A549 (cell line): ENCODE measurements at regions not wholly inside any gene's neighbourhood (a gene's known extent, or its start where the extent isn't known, plus 50 kb on each side); places are given as distances from the start of the nearest gene placed in this dataset.

ENCODE experiments used
- ATAC-seq, 2 experiments: fragments of 200-7000 bp in 1 of 2; fragments of >200 bp in 1 of 2; cut with Nextera tagmentation in 1 of 2; cut with Tn5 transposase in 1 of 2; 3 replicates each; pipeline versions ENCODE4 v1.8.0 to v1.9.1; 2018 to 2020; ENCODE audit warnings: mild to moderate bottlenecking in 1 of 2, moderate library complexity in 1 of 2
- CTCF ChIA-PET: fragments of 300-600 bp; sonication (Branson Sonifier 250); formaldehyde crosslinking; extraction: SDS; loops from one replicate; lab custom pipeline; 2021; ENCODE audit warnings: antibody characterized with exemption, inconsistent platforms; lab: Yijun Ruan, JAX
- POLR2A ChIA-PET: fragments of 350-600 bp; formaldehyde crosslinking; extraction: SDS; loops from one replicate; lab custom pipeline; 2021; ENCODE audit warnings: antibody characterized with exemption, inconsistent platforms; lab: Yijun Ruan, JAX
- DNase-seq, 2 experiments: peaks; one replicate each; pipeline versions ENCODE4 v3.0.0 to v3.0.0-alpha.2; 2011 to 2016; ENCODE audit warnings: low read depth in 1 of 2, low spot score in 1 of 2
- FAIRE-seq: peaks from 2 replicates; lab custom pipeline; 2011; peaks lifted over from hg19 to GRCh38; lab: Jason Lieb, UNC
- H3K27ac ChIP-seq, 2 experiments: fragments of >200 bp; sonication (Bioruptor Twin); formaldehyde crosslinking; 3 replicates each; pipeline ENCODE4 v1.5.1; 2016 to 2017
- H3K4me1 ChIP-seq: fragments of >200 bp; sonication (Bioruptor Twin); formaldehyde crosslinking; 3 replicates; pipeline ENCODE4 v1.6.1; 2016
- H3K4me2 ChIP-seq: fragments of >200 bp; sonication (Bioruptor Twin); formaldehyde crosslinking; 3 replicates; pipeline ENCODE4 v1.6.1; 2016
- H3K4me3 ChIP-seq: fragments of >200 bp; sonication (Bioruptor Twin); formaldehyde crosslinking; 3 replicates; pipeline ENCODE4 v1.5.1; 2016
- H3K9me3 ChIP-seq: fragments of >200 bp; sonication (Bioruptor Twin); formaldehyde crosslinking; 3 replicates; pipeline ENCODE4 v1.6.1; 2016
- CHD2 ChIP-seq: fragments of 150-350 bp; IDR thresholded peaks from 2 replicates; pipeline ENCODE4 v1.6.1; 2014; ENCODE audit warnings: low read length; ENCODE audit not compliant: partially characterized antibody
- CTCF ChIP-seq: fragments of >200 bp; sonication (Bioruptor Twin); formaldehyde crosslinking; IDR thresholded peaks from 3 replicates; pipeline ENCODE4 v1.5.1; 2016
- E2F6 ChIP-seq: IDR thresholded peaks from 2 replicates; pipeline ENCODE4 v1.6.1; 2012; ENCODE audit warnings: low read depth, borderline replicate concordance
- EHF ChIP-seq: fragments of 250-450 bp; sonication (Bioruptor Pico); IDR thresholded peaks from 2 replicates; pipeline ENCODE4 v1.5.0; 2020; ENCODE audit warnings: mild to moderate bottlenecking
- EHMT2 ChIP-seq: fragments of 200-600 bp; sonication (generic); IDR thresholded peaks from 2 replicates; pipeline ENCODE4 v1.6.1; 2016; ENCODE audit warnings: antibody characterized with exemption, low read depth, mild to moderate bottlenecking, moderate library complexity
- EP300 ChIP-seq, 2 experiments: fragments of >200 bp; sonication (Bioruptor Twin); formaldehyde crosslinking; IDR thresholded peaks; 2 replicates in 1 of 2; 3 replicates in 1 of 2; pipeline ENCODE4 v1.6.1; 2016 to 2017
- HES2 ChIP-seq: fragments of >200 bp; sonication (Bioruptor Twin); formaldehyde crosslinking; IDR thresholded peaks from 2 replicates; pipeline ENCODE4 v1.6.1; 2016
- HEYL ChIP-seq: fragments of 250-450 bp; sonication (Bioruptor Pico); IDR thresholded peaks from 2 replicates; pipeline ENCODE4 v1.8.0; 2021; ENCODE audit warnings: mild to moderate bottlenecking, moderate library complexity
- HOXB13 ChIP-seq: fragments of 250-450 bp; sonication (Bioruptor Pico); IDR thresholded peaks from 2 replicates; pipeline ENCODE4 v1.5.0; 2020; ENCODE audit warnings: low read depth, mild to moderate bottlenecking, moderate library complexity
- KDM1A ChIP-seq: fragments of 200-600 bp; sonication (generic); IDR thresholded peaks from 2 replicates; pipeline ENCODE4 v1.6.1; 2016; ENCODE audit warnings: low read depth, mild to moderate bottlenecking
- MAX ChIP-seq: IDR thresholded peaks from 2 replicates; pipeline ENCODE4 v1.6.1; 2012
- MAZ ChIP-seq: fragments of 150-350 bp; IDR thresholded peaks from 2 replicates; pipeline ENCODE4 v1.6.1; 2014; ENCODE audit warnings: antibody characterized with exemption, low read depth, low read length, borderline replicate concordance
- NFE2L2 ChIP-seq: fragments of 150-350 bp; conservative IDR thresholded peaks from 2 replicates; pipeline ENCODE4 v1.6.1; 2014; ENCODE audit warnings: low read length
- POLR2A ChIP-seq: IDR thresholded peaks from 2 replicates; pipeline ENCODE4 v1.6.1; 2012; ENCODE audit warnings: mild to moderate bottlenecking, low read length
- REST ChIP-seq: fragments of 200-600 bp; sonication (generic); IDR thresholded peaks from 2 replicates; pipeline ENCODE4 v1.6.1; 2016; ENCODE audit warnings: antibody characterized with exemption, mild to moderate bottlenecking, moderate library complexity
- RNF2 ChIP-seq: fragments of 200-600 bp; sonication (generic); IDR thresholded peaks from 2 replicates; pipeline ENCODE4 v1.6.1; 2016; ENCODE audit warnings: low read depth, mild to moderate bottlenecking, antibody characterized with exemption, moderate library complexity, borderline replicate concordance
- SMC3 ChIP-seq: fragments of >200 bp; sonication (Bioruptor Twin); formaldehyde crosslinking; IDR thresholded peaks from 3 replicates; pipeline ENCODE4 v1.6.1; 2018; ENCODE audit warnings: inconsistent platforms
- TFCP2L1 ChIP-seq: fragments of 250-450 bp; sonication (Bioruptor Pico); IDR thresholded peaks from 2 replicates; pipeline ENCODE4 v1.5.0; 2021; ENCODE audit warnings: mild to moderate bottlenecking
- WGBS: methylation state at CpG from one replicate; pipeline ENCODE4 v1.1.6; 2017; ENCODE audit errors: missing lambda C conversion rate; 5-methylcytosine and 5-hydroxymethylcytosine counted together

GRCh38 chrX:151814767-151815166 is 80.2 kb downstream of the CNGA2 start:
- CTCF ChIA-PET: interaction anchor here (1.4 kb wide), 1 partner anchor 10 kb away, joined by 3 read pairs; no protein-coding TSS in a partner anchor
- Histone ChIP-seq H3K9me3 (no peaks in the 10 kb centered on the region), H3K4me1 (no peaks in the 10 kb centered on the region), H3K27ac (no peak overlapping the region), H3K4me3 (no peak overlapping the region), H3K4me2 (no peak overlapping the region)
- TF ChIP-seq MAZ: no peak
- TF ChIP-seq MAX: no peak
- TF ChIP-seq SMC3: no peak
- TF ChIP-seq EHF (CRISPR knock-in tag): no peak
- POLR2A ChIA-PET: no interaction called here
- WGBS: 67% methylated on average over 1 of the region's 1 CpG
- DNase-seq: no peak
- no peak for FAIRE-seq
- ATAC-seq: no peak

GRCh38 chrX:151815398-151815797 is 80.9 kb downstream of the CNGA2 start:
- H3K4me1 ChIP-seq: no peaks in the 10 kb centered on the region
- ChIA-PET CTCF (no interaction called here), POLR2A (no interaction called here)
- DNase-seq (no peak), ATAC-seq (no peak), FAIRE-seq (no peak)
- H3K4me2 ChIP-seq: no peak overlapping the region
- H3K9me3 ChIP-seq: no peaks in the 10 kb centered on the region
- no peak overlapping the region for H3K4me3 ChIP-seq
- no peak overlapping the region for H3K27ac ChIP-seq
- 57% methylated on average over 2 of the region's 2 CpGs for WGBS
- TF ChIP-seq NFE2L2 (no peak), KDM1A (no peak), EP300 (IDR thresholded peaks at IDR 0.05) (no peak), HES2 (no peak), CTCF (no peak), RNF2 (no peak), HEYL (CRISPR knock-in tag) (no peak), CHD2 (no peak), REST (no peak), POLR2A (no peak), HOXB13 (CRISPR knock-in tag) (no peak)

GRCh38 chrX:151816934-151817333 is 82.4 kb downstream of the CNGA2 start:
- no peak for DNase-seq
- POLR2A ChIA-PET: no interaction called here
- TF ChIP-seq TFCP2L1 (CRISPR knock-in tag) (no peak), E2F6 (no peak), EHMT2 (no peak)
- 0% methylated on average over 2 of the region's 2 CpGs for WGBS
- no peaks in the 10 kb centered on the region for H3K9me3 ChIP-seq
- no peak overlapping the region for H3K27ac ChIP-seq
- no peak for ATAC-seq
- no peak overlapping the region for H3K4me2 ChIP-seq
- FAIRE-seq: no peak
- CTCF ChIA-PET: interaction anchor here (1.7 kb wide), 1 partner anchor 64 kb away, joined by 4 read pairs; no protein-coding TSS in a partner anchor
- H3K4me1 ChIP-seq: no peaks in the 10 kb centered on the region
- no peak overlapping the region for H3K4me3 ChIP-seq
